H9 (cell line): ENCODE measurements at regions not wholly inside any gene's neighbourhood (a gene's known extent, or its start where the extent isn't known, plus 50 kb on each side); places are given as distances from the start of the nearest gene placed in this dataset.

Experiments
- DNase-seq: peaks from one replicate; pipeline ENCODE4 v3.0.0-alpha.2; 2017
- H2AFZ ChIP-seq: one replicate; pipeline ENCODE4 v1.6.1; 2013; ENCODE audit warnings: mild to moderate bottlenecking, low read length, control low read depth, moderate library complexity
- H2AK5ac ChIP-seq: 2 replicates; pipeline ENCODE4 v1.6.1; 2013; ENCODE audit warnings: low read length, control low read depth, mixed read lengths; ENCODE audit not compliant: insufficient read length
- H2BK120ac ChIP-seq: one replicate; pipeline ENCODE4 v1.6.1; 2013; ENCODE audit warnings: low read depth, mild to moderate bottlenecking, low read length, control low read depth, inconsistent platforms; ENCODE audit not compliant: poor library complexity, severe bottlenecking
- H2BK12ac ChIP-seq: 2 replicates; pipeline ENCODE4 v1.6.1; 2013; ENCODE audit warnings: low read length, control low read depth, mixed read lengths, low read depth; ENCODE audit not compliant: insufficient read length
- H2BK15ac ChIP-seq: 2 replicates; pipeline ENCODE4 v1.6.1; 2013; ENCODE audit warnings: low read depth, low read length, control low read depth
- H2BK20ac ChIP-seq: one replicate; pipeline ENCODE4 v1.6.1; 2013; ENCODE audit warnings: low read depth, mild to moderate bottlenecking, low read length, control low read depth, inconsistent platforms; ENCODE audit not compliant: poor library complexity, severe bottlenecking
- H2BK5ac ChIP-seq: 2 replicates; pipeline ENCODE4 v1.6.1; 2013; ENCODE audit warnings: low read length, control low read depth, mixed read lengths; ENCODE audit not compliant: insufficient read length
- H3K14ac ChIP-seq: 2 replicates; pipeline ENCODE4 v1.6.1; 2013; ENCODE audit warnings: low read length, control low read depth; ENCODE audit not compliant: insufficient read depth
- H3K18ac ChIP-seq: 2 replicates; pipeline ENCODE4 v1.6.1; 2013; ENCODE audit warnings: low read depth, mild to moderate bottlenecking, mixed read lengths, low read length, control low read depth; ENCODE audit not compliant: insufficient read length
- H3K23ac ChIP-seq: 2 replicates; pipeline ENCODE4 v1.6.1; 2013; ENCODE audit warnings: low read length, control low read depth, mixed read lengths, low read depth; ENCODE audit not compliant: insufficient read length
- H3K23me2 ChIP-seq: 2 replicates; pipeline ENCODE4 v1.6.1; 2013; ENCODE audit warnings: low read depth, mild to moderate bottlenecking, mixed read lengths, low read length, control low read depth; ENCODE audit not compliant: insufficient read length, poor library complexity, severe bottlenecking
- H3K27ac ChIP-seq: 2 replicates; pipeline ENCODE4 v1.5.1; 2013; ENCODE audit warnings: low read length, control low read depth, mixed read lengths, low read depth; ENCODE audit not compliant: insufficient read length
- H3K27me3 ChIP-seq: 2 replicates; pipeline ENCODE4 v1.6.1; 2013; ENCODE audit warnings: low read length, control low read depth, inconsistent platforms; ENCODE audit not compliant: insufficient read depth
- H3K4ac ChIP-seq: 2 replicates; pipeline ENCODE4 v1.6.1; 2013; ENCODE audit warnings: low read depth, mild to moderate bottlenecking, control low read depth, inconsistent platforms, low read length, moderate library complexity
- H3K4me1 ChIP-seq: 2 replicates; pipeline ENCODE4 v1.6.1; 2013; ENCODE audit warnings: low read length, control low read depth, inconsistent platforms; ENCODE audit not compliant: insufficient read depth
- H3K4me2 ChIP-seq: 2 replicates; pipeline ENCODE4 v1.6.1; 2013; ENCODE audit warnings: low read length, control low read depth, mixed read lengths; ENCODE audit not compliant: insufficient read length, insufficient read depth
- H3K56ac ChIP-seq: 2 replicates; pipeline ENCODE4 v1.6.1; 2013; ENCODE audit warnings: low read depth, mild to moderate bottlenecking, mixed read lengths, low read length, control low read depth; ENCODE audit not compliant: insufficient read length
- H3K79me1 ChIP-seq: 2 replicates; pipeline ENCODE4 v1.6.1; 2013; ENCODE audit warnings: low read depth, mild to moderate bottlenecking, moderate library complexity, low read length, control low read depth, inconsistent platforms; ENCODE audit not compliant: insufficient read depth, poor library complexity, severe bottlenecking
- H3K79me2 ChIP-seq: 2 replicates; pipeline ENCODE4 v1.6.1; 2013; ENCODE audit warnings: low read length, control low read depth, inconsistent platforms; ENCODE audit not compliant: insufficient read depth
- H3K9ac ChIP-seq: 2 replicates; pipeline ENCODE4 v1.6.1; 2013; ENCODE audit warnings: low read length, control low read depth, mixed read lengths; ENCODE audit not compliant: insufficient read length; ENCODE audit errors: extremely low read depth
- H3K9me3 ChIP-seq: one replicate; pipeline ENCODE4 v1.6.1; 2013; ENCODE audit warnings: low read depth, low read length, inconsistent platforms; ENCODE audit not compliant: control insufficient read depth
- H3T11ph ChIP-seq: one replicate; pipeline ENCODE4 v1.6.1; 2013; ENCODE audit warnings: mild to moderate bottlenecking, low read length, control low read depth, inconsistent platforms
- H4K20me1 ChIP-seq: one replicate; pipeline ENCODE4 v1.6.1; 2013; ENCODE audit not compliant: control insufficient read depth, insufficient read length, insufficient read depth
- H4K5ac ChIP-seq: 2 replicates; pipeline ENCODE4 v1.6.1; 2013; ENCODE audit warnings: low read depth, mild to moderate bottlenecking, mixed read lengths, low read length, control low read depth; ENCODE audit not compliant: insufficient read length
- H4K8ac ChIP-seq: replicated peaks from 2 replicates; pipeline ENCODE4 v1.6.1; 2013; ENCODE audit warnings: low read length, control low read depth, mixed read lengths, low read depth; ENCODE audit not compliant: insufficient read length
- H4K91ac ChIP-seq: 2 replicates; pipeline ENCODE4 v1.6.1; 2013; ENCODE audit warnings: low read depth, mild to moderate bottlenecking, moderate library complexity, mixed read lengths, low read length, control low read depth; ENCODE audit not compliant: insufficient read length
- H3K27ac Mint-ChIP-seq, 3 experiments: 2 replicates in 2 of 3; 3 replicates in 1 of 3; pipeline ENCODE4 v1.8.0; 2020 to 2021; ENCODE audit warnings: mixed read lengths in 3 of 3, mild to moderate bottlenecking in 1 of 3, moderate library complexity in 1 of 3
- H3K27me3 Mint-ChIP-seq: 2 replicates; pipeline ENCODE4 v1.8.0; 2021; ENCODE audit warnings: low read depth, mild to moderate bottlenecking, moderate library complexity, mixed read lengths
- H3K36me3 Mint-ChIP-seq, 3 experiments: 2 replicates in 2 of 3; 3 replicates in 1 of 3; pipeline ENCODE4 v1.8.0; 2020 to 2021; ENCODE audit warnings: low read depth in 3 of 3, mixed read lengths in 3 of 3; ENCODE audit not compliant: insufficient read depth in 1 of 3
- H3K4me1 Mint-ChIP-seq, 2 experiments: 2 replicates each; pipeline ENCODE4 v1.8.0; 2020; ENCODE audit warnings: mixed read lengths in 2 of 2
- H3K4me3 Mint-ChIP-seq, 2 experiments: 2 replicates in 1 of 2; 3 replicates in 1 of 2; pipeline ENCODE4 v1.8.0; 2020 to 2021; ENCODE audit warnings: mild to moderate bottlenecking in 2 of 2, mixed read lengths in 2 of 2, moderate library complexity in 1 of 2
- H3K9me3 Mint-ChIP-seq, 2 experiments: 2 replicates in 1 of 2; 3 replicates in 1 of 2; pipeline ENCODE4 v1.8.0; 2020; ENCODE audit warnings: mild to moderate bottlenecking in 2 of 2, mixed read lengths in 2 of 2, moderate library complexity in 1 of 2
- TF ChIP-seq, protein P1 (sequence below): fragments of 200-600 bp; sonication (generic); conservative IDR thresholded peaks from 3 replicates; pipeline ENCODE4 v1.8.0; 2021; ENCODE audit warnings: antibody characterized with exemption, mild to moderate bottlenecking

DNA sequence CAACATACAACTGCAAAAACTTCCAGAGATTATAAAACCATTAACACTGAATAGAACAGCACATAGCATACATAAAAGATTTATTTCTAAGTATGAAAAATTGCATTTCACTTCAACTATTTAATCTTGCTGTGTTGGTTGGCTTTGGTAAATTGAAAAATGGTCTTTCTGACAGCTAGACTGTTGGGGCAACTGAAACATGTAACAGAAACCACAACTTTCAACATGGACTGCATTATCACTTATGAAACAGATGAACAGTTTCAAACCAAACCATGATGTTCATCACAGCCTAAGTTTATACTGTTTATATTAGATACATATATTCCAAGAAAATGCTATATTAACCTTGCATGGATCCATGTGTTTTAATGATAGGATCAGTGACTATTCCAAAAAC, 324.1 kb upstream of the PCDH9 start:
- no peak overlapping the region for H2AFZ ChIP-seq
- DNase-seq: no peak
- no peak overlapping the region for H3K9ac ChIP-seq
- H3K14ac ChIP-seq: no peak overlapping the region
- Mint-ChIP-seq H3K36me3 (peaks cover 4 to 12% (median 7%) of the 10 kb centered on the region in 3 experiments; a peak in 6 of 7 replicates), H3K9me3 (peaks cover 7 to 21% of the 10 kb centered on the region in 2 experiments), H3K4me3 (no peak overlapping the region), H3K4me1 (no peaks in the 10 kb centered on the region), H3K27me3 (no peaks in the 10 kb centered on the region), H3K27ac (no peak overlapping the region)
- no peak overlapping the region for H4K8ac ChIP-seq
- no peak overlapping the region for H3K18ac ChIP-seq
- no peaks in the 10 kb centered on the region for H4K20me1 ChIP-seq
- no peak overlapping the region for H3K23ac ChIP-seq
- H3K9me3 ChIP-seq: no peaks in the 10 kb centered on the region
- no peak overlapping the region for H4K5ac ChIP-seq
- H3K4ac ChIP-seq: no peak overlapping the region
- H3K4me2 ChIP-seq: no peak overlapping the region
- no peak overlapping the region for H3K56ac ChIP-seq
- no peak overlapping the region for H3K27ac ChIP-seq
- TF ChIP-seq, protein P1, sequence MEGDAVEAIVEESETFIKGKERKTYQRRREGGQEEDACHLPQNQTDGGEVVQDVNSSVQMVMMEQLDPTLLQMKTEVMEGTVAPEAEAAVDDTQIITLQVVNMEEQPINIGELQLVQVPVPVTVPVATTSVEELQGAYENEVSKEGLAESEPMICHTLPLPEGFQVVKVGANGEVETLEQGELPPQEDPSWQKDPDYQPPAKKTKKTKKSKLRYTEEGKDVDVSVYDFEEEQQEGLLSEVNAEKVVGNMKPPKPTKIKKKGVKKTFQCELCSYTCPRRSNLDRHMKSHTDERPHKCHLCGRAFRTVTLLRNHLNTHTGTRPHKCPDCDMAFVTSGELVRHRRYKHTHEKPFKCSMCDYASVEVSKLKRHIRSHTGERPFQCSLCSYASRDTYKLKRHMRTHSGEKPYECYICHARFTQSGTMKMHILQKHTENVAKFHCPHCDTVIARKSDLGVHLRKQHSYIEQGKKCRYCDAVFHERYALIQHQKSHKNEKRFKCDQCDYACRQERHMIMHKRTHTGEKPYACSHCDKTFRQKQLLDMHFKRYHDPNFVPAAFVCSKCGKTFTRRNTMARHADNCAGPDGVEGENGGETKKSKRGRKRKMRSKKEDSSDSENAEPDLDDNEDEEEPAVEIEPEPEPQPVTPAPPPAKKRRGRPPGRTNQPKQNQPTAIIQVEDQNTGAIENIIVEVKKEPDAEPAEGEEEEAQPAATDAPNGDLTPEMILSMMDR: no peak
- H2BK120ac ChIP-seq: no peak overlapping the region
- no peak overlapping the region for H2BK20ac ChIP-seq
- no peak overlapping the region for H2AK5ac ChIP-seq
- H3K23me2 ChIP-seq: no peaks in the 10 kb centered on the region
- no peak overlapping the region for H2BK15ac ChIP-seq
- no peaks in the 10 kb centered on the region for H3K27me3 ChIP-seq
- H2BK12ac ChIP-seq: no peak overlapping the region
- H2BK5ac ChIP-seq: no peak overlapping the region
- H3K79me2 ChIP-seq: no peaks in the 10 kb centered on the region
- no peak overlapping the region for H3T11ph ChIP-seq
- H4K91ac ChIP-seq: no peak overlapping the region
- H3K79me1 ChIP-seq: no peaks in the 10 kb centered on the region
- H3K4me1 ChIP-seq: no peaks in the 10 kb centered on the region
